ENCODE measurements at regions not wholly inside any gene's neighbourhood (a gene's known extent, or its start where the extent isn't known, plus 50 kb on each side); places are given as distances from the start of the nearest gene placed in this dataset.

GRCh38 chr12:58434726-58435125 is 485.6 kb downstream of the LRIG3 start:
- Histone ChIP-seq H2AFZ (replicated peaks; ENCODE audit: low read length, poor library complexity) (no peak overlapping the region), H4K8ac (ENCODE audit: low read depth in 2 of 2, low read length in 2 of 2) (no peak overlapping the region), H4K91ac (ENCODE audit: insufficient read depth, low read depth, low read length) (no peak overlapping the region), H2BK20ac (ENCODE audit: low read depth, low read length) (no peak overlapping the region), H4K5ac (ENCODE audit: low read depth, low read length) (no peak overlapping the region), H3K4me3 (ENCODE audit: insufficient read depth, low read depth, low read length) (no peak overlapping the region), H3K4me2 (ENCODE audit: low read depth, low read length) (no peak overlapping the region), H2AK5ac (ENCODE audit: low read depth, low read length) (no peak overlapping the region), H2BK120ac (ENCODE audit: low read depth, low read length) (no peak overlapping the region; the same call in 1 of the 2 replicates), H3K4ac (ENCODE audit: low read depth, low read length) (no peak overlapping the region), H3K56ac (ENCODE audit: extremely low read depth, insufficient read depth, low read length) (no peak overlapping the region), H4K20me1 (ENCODE audit: insufficient read depth, low read length) (no peaks in the 10 kb centered on the region), H3K36me3 (ENCODE audit: control insufficient read depth, insufficient read depth, low read length) (no peaks in the 10 kb centered on the region), H3K9ac (ENCODE audit: low read depth, low read length) (no peak overlapping the region), H3K9me1 (ENCODE audit: insufficient read depth, low read length) (no peaks in the 10 kb centered on the region), H3K4me1 (ENCODE audit: control insufficient read depth, insufficient read depth, low read length) (peaks cover 6% of the 10 kb centered on the region), H3K9me3 (ENCODE audit: control insufficient read depth, insufficient read depth, low read length) (no peaks in the 10 kb centered on the region), H3K23ac (ENCODE audit: low read depth, low read length) (no peak overlapping the region), H3K27ac (ENCODE audit: insufficient read depth, low read length) (no peak overlapping the region), H3K79me1 (ENCODE audit: low read depth in 1 of 2, low read length in 2 of 2) (no peaks in the 10 kb centered on the region), H2BK5ac (ENCODE audit: low read depth, low read length, poor library complexity, severe bottlenecking) (no peak overlapping the region), H2AK9ac (replicated peaks; ENCODE audit: low read depth, low read length, poor library complexity) (no peak overlapping the region), H3K27me3 (ENCODE audit: control insufficient read depth, insufficient read depth, low read length) (no peaks in the 10 kb centered on the region), H3K14ac (replicated peaks; ENCODE audit: low read depth, low read length) (no peak overlapping the region), H3K18ac (ENCODE audit: low read depth, low read length) (no peak overlapping the region), H2BK15ac (ENCODE audit: low read depth, low read length) (peak overlapping the region; percentile 28; the same call in 1 of the 3 replicates)
- dilution Hi-C loops (cut with HindIII; ENCODE audit: low sequenced_read_pairs, unreplicated experiment): no loop called here
- ChIA-PET POLR2A (ENCODE audit: unreplicated experiment) (no interaction called here), CTCF (no interaction called here)
- TF ChIP-seq RAD21 (IDR thresholded peaks at IDR 0.05; ENCODE audit: low read length) (no peak), CHD1 (IDR thresholded peaks at IDR 0.05; ENCODE audit: low read depth, low read length) (no peak), RFX5 (IDR thresholded peaks at IDR 0.05; ENCODE audit: low read depth, low read length) (no peak), USF2 (IDR thresholded peaks at IDR 0.05; ENCODE audit: low read depth, low read length) (no peak), MXI1 (IDR thresholded peaks at IDR 0.05; ENCODE audit: borderline replicate concordance, low read depth, low read length) (no peak), POLR2A (IDR thresholded peaks at IDR 0.05; ENCODE audit: low read depth, low read length) (no peak), FOS (IDR thresholded peaks at IDR 0.05; ENCODE audit: low read depth, low read length) (no peak), RCOR1 (IDR thresholded peaks at IDR 0.05; ENCODE audit: insufficient replicate concordance, low read length) (no peak)
- DNase-seq (no peak), ATAC-seq (ENCODE audit: low read depth) (no peak)
- intact Hi-C loops (cut with micrococcal nuclease): no loop called here
- no TSS peak for BruUV-seq (replicated peaks)
- in situ Hi-C loops (cut with MboI; ENCODE audit: low sequenced_read_pairs): no loop called here
